A673 (cell line): ENCODE measurements at regions not wholly inside any gene's neighbourhood (a gene's known extent, or its start where the extent isn't known, plus 50 kb on each side); places are given as distances from the start of the nearest gene placed in this dataset.

Source experiments
- BruUV-seq: library from RNA; stranded (reverse); fragments of 400-500 nt; replicated peaks from 2 replicates; lab custom pipeline; 2021; lab: Mats Ljungman, UMichigan
- CTCF ChIA-PET: fragments of 300-600 bp; sonication (Branson Sonifier 250); formaldehyde crosslinking; loops from one replicate; lab custom pipeline; 2022; ENCODE audit warnings: antibody characterized with exemption; lab: Charles Lee
- POLR2A ChIA-PET: fragments of 300-600 bp; sonication (Branson Sonifier 250); formaldehyde crosslinking; loops from one replicate; lab custom pipeline; 2022; ENCODE audit warnings: antibody characterized with exemption; ENCODE audit not compliant: low non-redundant PET; lab: Charles Lee
- DNase-seq: peaks from one replicate; pipeline ENCODE4 v3.0.0-alpha.2; 2015; ENCODE audit warnings: low spot score
- H3K27ac ChIP-seq: fragments of 200-600 bp; sonication (generic); 2 replicates; pipeline ENCODE4 v1.5.1; 2016; ENCODE audit warnings: mixed run types, low read depth, mild to moderate bottlenecking, mixed read lengths, antibody characterized with exemption, low read length; ENCODE audit not compliant: poor library complexity, severe bottlenecking
- H3K27me3 ChIP-seq: fragments of 200-600 bp; sonication (generic); replicated peaks from 2 replicates; pipeline ENCODE4 v1.6.1; 2017; ENCODE audit warnings: mixed run types, low read depth, mild to moderate bottlenecking, mixed read lengths, antibody characterized with exemption, low read length; ENCODE audit not compliant: insufficient read depth, poor library complexity
- H3K36me3 ChIP-seq: fragments of 200-600 bp; sonication (generic); 2 replicates; pipeline ENCODE4 v1.6.1; 2016; ENCODE audit warnings: mixed run types, mild to moderate bottlenecking, mixed read lengths, antibody characterized with exemption, low read length; ENCODE audit not compliant: insufficient read depth, poor library complexity, severe bottlenecking
- H3K4me1 ChIP-seq: fragments of 200-600 bp; sonication (generic); 2 replicates; pipeline ENCODE4 v1.6.1; 2017; ENCODE audit warnings: mixed run types, mild to moderate bottlenecking, mixed read lengths, antibody characterized with exemption, low read length; ENCODE audit not compliant: insufficient read depth, poor library complexity, severe bottlenecking
- H3K4me3 ChIP-seq: fragments of 200-600 bp; sonication (generic); 2 replicates; pipeline ENCODE4 v1.5.1; 2016; ENCODE audit warnings: low read depth, mixed run types, mild to moderate bottlenecking, mixed read lengths, low read length; ENCODE audit not compliant: poor library complexity, severe bottlenecking
- H3K9me3 ChIP-seq: fragments of 200-600 bp; sonication (generic); 2 replicates; pipeline ENCODE4 v1.6.1; 2016; ENCODE audit warnings: mixed run types, low read depth, mild to moderate bottlenecking, mixed read lengths, antibody characterized with exemption, low read length; ENCODE audit not compliant: poor library complexity, severe bottlenecking
- EZH2 ChIP-seq: fragments of 200-600 bp; sonication (generic); IDR thresholded peaks from 2 replicates; pipeline ENCODE4 v1.6.1; 2017; ENCODE audit warnings: borderline replicate concordance, low read depth, mild to moderate bottlenecking, mixed read lengths, antibody characterized with exemption, low read length; ENCODE audit not compliant: poor library complexity, severe bottlenecking
- intact Hi-C: fragments of 100-400 bp; cut with micrococcal nuclease; formaldehyde crosslinking; loops from one replicate; pipeline ENCODE4 v1.10.0; 2022; ENCODE audit not compliant: unreplicated experiment
- TF ChIP-seq, protein P1 (sequence below): fragments of 300-800, 200-600 bp; sonication (generic); conservative IDR thresholded peaks from 2 replicates; pipeline ENCODE4 v1.5.1; 2017; ENCODE audit warnings: low read depth, mild to moderate bottlenecking, antibody characterized with exemption, low read length, moderate library complexity, mixed read lengths

DNA sequence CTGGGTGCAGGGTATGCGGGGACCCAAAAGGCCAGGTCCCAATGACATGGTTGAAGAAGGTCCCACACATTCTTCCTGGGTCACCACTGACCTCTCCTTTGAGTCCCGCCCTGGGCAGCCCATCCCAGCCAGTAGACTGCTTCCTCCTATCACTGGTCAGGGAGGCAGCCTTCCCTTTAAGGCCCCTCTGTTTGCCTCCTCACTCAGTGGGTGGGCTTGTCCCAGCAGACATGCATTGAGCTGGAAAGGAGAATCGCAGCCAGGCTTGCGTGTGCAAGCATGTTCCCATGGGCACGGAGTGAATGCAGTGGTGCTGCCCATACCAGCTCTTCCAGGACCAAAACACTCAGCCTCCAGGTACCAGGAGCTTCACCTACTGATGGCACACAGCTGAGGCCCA is 162.4 kb upstream of the SYT13 start:
- POLR2A ChIA-PET = no interaction called here
- Histone ChIP-seq H3K4me3 (no peak overlapping the region), H3K36me3 (no peaks in the 10 kb centered on the region), H3K4me1 (no peaks in the 10 kb centered on the region), H3K9me3 (no peaks in the 10 kb centered on the region), H3K27me3 (no peaks in the 10 kb centered on the region), H3K27ac (no peak overlapping the region)
- TF ChIP-seq, protein P1, sequence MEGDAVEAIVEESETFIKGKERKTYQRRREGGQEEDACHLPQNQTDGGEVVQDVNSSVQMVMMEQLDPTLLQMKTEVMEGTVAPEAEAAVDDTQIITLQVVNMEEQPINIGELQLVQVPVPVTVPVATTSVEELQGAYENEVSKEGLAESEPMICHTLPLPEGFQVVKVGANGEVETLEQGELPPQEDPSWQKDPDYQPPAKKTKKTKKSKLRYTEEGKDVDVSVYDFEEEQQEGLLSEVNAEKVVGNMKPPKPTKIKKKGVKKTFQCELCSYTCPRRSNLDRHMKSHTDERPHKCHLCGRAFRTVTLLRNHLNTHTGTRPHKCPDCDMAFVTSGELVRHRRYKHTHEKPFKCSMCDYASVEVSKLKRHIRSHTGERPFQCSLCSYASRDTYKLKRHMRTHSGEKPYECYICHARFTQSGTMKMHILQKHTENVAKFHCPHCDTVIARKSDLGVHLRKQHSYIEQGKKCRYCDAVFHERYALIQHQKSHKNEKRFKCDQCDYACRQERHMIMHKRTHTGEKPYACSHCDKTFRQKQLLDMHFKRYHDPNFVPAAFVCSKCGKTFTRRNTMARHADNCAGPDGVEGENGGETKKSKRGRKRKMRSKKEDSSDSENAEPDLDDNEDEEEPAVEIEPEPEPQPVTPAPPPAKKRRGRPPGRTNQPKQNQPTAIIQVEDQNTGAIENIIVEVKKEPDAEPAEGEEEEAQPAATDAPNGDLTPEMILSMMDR = no peak
- no peak for TF ChIP-seq EZH2
- DNase-seq = no peak
- no TSS peak for BruUV-seq
- CTCF ChIA-PET = no interaction called here
- intact Hi-C loops = no loop called here

DNA sequence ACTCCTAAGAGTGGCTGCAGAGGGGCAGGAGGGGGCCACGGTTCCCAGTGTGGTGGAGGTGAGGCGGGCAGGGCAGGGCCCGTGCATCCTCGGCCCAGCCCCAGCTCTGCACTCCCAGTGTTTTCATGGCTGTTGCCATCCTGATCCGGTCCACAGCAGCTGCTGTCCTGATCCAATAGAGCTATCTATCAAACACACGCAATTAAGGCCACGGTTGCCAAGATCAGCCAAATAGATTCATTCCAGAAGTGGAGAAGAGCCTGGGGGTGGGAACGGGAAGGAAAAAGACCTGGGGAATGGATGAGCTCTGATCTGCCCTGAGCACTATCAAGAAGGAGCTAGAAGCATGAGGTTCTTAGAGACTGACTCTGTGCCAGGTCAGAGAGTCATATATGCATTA is 160.9 kb upstream of the SYT13 start:
- ChIA-PET CTCF (no interaction called here), POLR2A (interaction anchor here (0.6 kb wide), 1 partner anchor 259 kb away, joined by 3 read pairs; no protein-coding TSS in a partner anchor)
- H3K4me1 ChIP-seq = no peaks in the 10 kb centered on the region

DNA sequence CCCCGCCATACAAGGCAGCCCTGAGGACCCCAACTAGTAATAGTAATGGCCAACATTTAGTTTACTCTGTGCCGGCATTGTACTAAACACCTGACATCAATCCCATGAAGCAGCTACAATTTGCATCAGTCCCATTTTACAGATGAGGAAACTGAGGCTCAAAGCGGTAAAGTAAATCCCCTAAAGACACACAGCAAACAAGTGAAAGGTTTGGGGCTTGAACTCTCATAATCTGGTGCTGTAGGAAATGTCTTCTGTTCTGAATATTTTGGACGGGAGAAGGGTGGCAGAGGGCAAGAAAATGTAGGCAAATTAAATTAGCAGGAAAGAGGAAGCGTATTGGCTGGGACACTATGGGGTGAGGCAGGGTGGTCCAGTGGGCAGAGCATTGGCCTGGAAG is 160.3 kb upstream of the SYT13 start:
- intact Hi-C loops = no loop called here
- Histone ChIP-seq H3K27ac (no peak overlapping the region), H3K4me1 (no peaks in the 10 kb centered on the region), H3K27me3 (no peaks in the 10 kb centered on the region), H3K4me3 (no peak overlapping the region), H3K36me3 (no peaks in the 10 kb centered on the region), H3K9me3 (no peaks in the 10 kb centered on the region)
- POLR2A ChIA-PET = no interaction called here
- no peak for DNase-seq
- TF ChIP-seq, protein P1 = no peak
- TF ChIP-seq EZH2 = no peak
- BruUV-seq = no TSS peak
- CTCF ChIA-PET = no interaction called here

More for the DNA sequence above, 160.9 kb upstream of the SYT13 start:
- no peak for DNase-seq
- Histone ChIP-seq H3K27me3 (no peaks in the 10 kb centered on the region), H3K4me3 (no peak overlapping the region), H3K9me3 (no peaks in the 10 kb centered on the region), H3K36me3 (no peaks in the 10 kb centered on the region), H3K27ac (no peak overlapping the region)
- TF ChIP-seq, protein P1 = no peak
- intact Hi-C loops = no loop called here
- BruUV-seq = no TSS peak
